ENCODE measurements at regions not wholly inside any gene's neighbourhood (a gene's known extent, or its start where the extent isn't known, plus 50 kb on each side); places are given as distances from the start of the nearest gene placed in this dataset.

DNA sequence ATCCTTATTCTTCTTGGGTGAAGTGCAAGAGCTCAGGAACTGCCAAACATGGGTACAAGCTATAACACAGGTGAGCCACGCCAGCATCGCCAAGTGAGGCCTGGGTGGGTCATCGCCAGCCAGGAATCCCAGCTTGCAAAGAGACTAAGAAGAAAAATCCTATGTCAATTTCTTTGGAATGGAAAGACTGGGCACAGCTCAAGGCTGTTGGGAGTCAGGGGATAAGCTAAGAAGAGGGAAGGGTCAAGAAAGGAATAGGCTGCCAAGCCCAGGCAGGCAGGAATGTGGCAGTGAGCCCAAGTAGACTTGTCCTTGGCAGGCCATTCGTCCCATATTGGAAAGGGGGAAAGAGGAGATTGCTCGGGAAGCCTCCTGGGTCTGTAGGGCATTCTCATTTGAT lies 191.4 kb upstream of the CDH5 start:
- TF ChIP-seq CTCF (conservative IDR thresholded peaks at IDR 0.05; ENCODE audit: low read length) = no peak
- TF ChIP-seq EZH2phosphoT487 (IDR thresholded peaks at IDR 0.05; ENCODE audit: borderline replicate concordance, low read depth, low read length) = no peak
